Naive thymus-derived CD8-positive, alpha-beta T cell (primary cell): ENCODE measurements at regions not wholly inside any gene's neighbourhood (a gene's known extent, or its start where the extent isn't known, plus 50 kb on each side); places are given as distances from the start of the nearest gene placed in this dataset.

Experiments
- ATAC-seq, 2 donors: fragments of 150-1000 bp; cut with Tn5 transposase in 1 of 2; sonication (Bioruptor Pico), chemical (Tn5 transposase) in 1 of 2; 1 replicate in 1 of 2; 2 replicates in 1 of 2; pipeline ENCODE4 v1.10.0; 2021; ENCODE audit warnings: mild to moderate bottlenecking in 2 of 2, moderate library complexity in 2 of 2
- POLR2A ChIA-PET: fragments of 350-600 bp; sonication (Branson Sonifier 250); formaldehyde crosslinking; loops from one replicate; lab custom pipeline; 2021; ENCODE audit warnings: antibody characterized with exemption; lab: Charles Lee
- DNase-seq, 10 donors: peaks; one replicate each; pipeline versions ENCODE4 v3.0.0 to v3.0.0-alpha.2; 2020 to 2022
- H3K27ac Mint-ChIP-seq, 10 donors: one replicate each; pipeline ENCODE4 v1.8.0; 2020 to 2022; ENCODE audit warnings: mild to moderate bottlenecking in 10 of 10, mixed read lengths in 10 of 10, moderate library complexity in 4 of 10, inconsistent platforms in 1 of 10
- H3K27me3 Mint-ChIP-seq, 5 donors: one replicate each; pipeline ENCODE4 v1.8.0; 2021 to 2022; ENCODE audit warnings: mixed read lengths in 5 of 5
- H3K36me3 Mint-ChIP-seq, 3 donors: one replicate each; pipeline ENCODE4 v1.8.0; 2020 to 2022; ENCODE audit warnings: mixed read lengths in 3 of 3, mild to moderate bottlenecking in 2 of 3, inconsistent platforms in 1 of 3
- H3K4me1 Mint-ChIP-seq, 4 donors: one replicate each; pipeline ENCODE4 v1.8.0; 2021 to 2022; ENCODE audit warnings: mixed read lengths in 4 of 4
- H3K4me3 Mint-ChIP-seq, 10 donors: one replicate each; pipeline ENCODE4 v1.8.0; 2020 to 2022; ENCODE audit warnings: mild to moderate bottlenecking in 10 of 10, mixed read lengths in 10 of 10, moderate library complexity in 6 of 10, inconsistent platforms in 1 of 10
- H3K9me3 Mint-ChIP-seq, 9 donors: one replicate each; pipeline ENCODE4 v1.8.0; 2020 to 2022; ENCODE audit warnings: mixed read lengths in 9 of 9, mild to moderate bottlenecking in 3 of 9, inconsistent platforms in 1 of 9, moderate library complexity in 1 of 9

GRCh38 chr1:202067188-202067974 lies 55.3 kb upstream of the GPR37L1 start:
- H3K4me3 Mint-ChIP-seq = no peak overlapping the region
- ATAC-seq = no peak
- H3K9me3 Mint-ChIP-seq = no peaks in the 10 kb centered on the region
- H3K4me1 Mint-ChIP-seq = no peaks in the 10 kb centered on the region
- no peaks in the 10 kb centered on the region for H3K36me3 Mint-ChIP-seq
- H3K27me3 Mint-ChIP-seq = peaks cover 0 to 5% (median 0%) of the 10 kb centered on the region in 5 donors
- no peak for DNase-seq
- POLR2A ChIA-PET = no interaction called here
- H3K27ac Mint-ChIP-seq = no peak overlapping the region

DNA sequence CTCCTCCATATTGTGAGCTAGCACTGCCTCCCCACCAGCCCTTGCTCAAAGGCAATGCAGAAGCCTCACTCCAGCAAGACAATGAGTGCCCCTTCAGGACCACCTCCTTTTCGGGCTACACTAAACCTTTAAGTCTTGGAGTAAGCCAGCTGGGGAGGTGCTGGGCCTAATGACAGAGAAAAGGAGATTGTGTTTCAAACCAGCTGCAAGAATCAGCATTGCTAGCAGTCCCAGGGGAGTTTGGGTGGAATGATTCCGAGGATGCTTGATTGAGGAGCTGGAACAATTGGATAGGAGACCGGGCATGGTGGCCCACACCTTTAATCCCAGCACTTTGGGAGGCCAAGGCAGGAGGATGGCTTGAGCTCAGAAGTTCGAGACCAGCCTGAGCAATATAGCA lies 54.1 kb upstream of the GPR37L1 start:
- DNase-seq = no peak
- no peak for ATAC-seq
- Mint-ChIP-seq H3K4me3 (no peak overlapping the region), H3K4me1 (no peaks in the 10 kb centered on the region), H3K27me3 (peaks cover 0 to 1% (median 0%) of the 10 kb centered on the region in 5 donors), H3K9me3 (no peaks in the 10 kb centered on the region), H3K36me3 (no peaks in the 10 kb centered on the region), H3K27ac (no peak overlapping the region)
- POLR2A ChIA-PET = no interaction called here

GRCh38 chr1:202069662-202070061 lies 53.1 kb upstream of the GPR37L1 start:
- H3K4me1 Mint-ChIP-seq = no peaks in the 10 kb centered on the region
- H3K9me3 Mint-ChIP-seq = no peaks in the 10 kb centered on the region
- H3K27me3 Mint-ChIP-seq = no peaks in the 10 kb centered on the region
- H3K36me3 Mint-ChIP-seq = no peaks in the 10 kb centered on the region
- DNase-seq (no peak), ATAC-seq (no peak)
- POLR2A ChIA-PET = interaction anchor here (0.6 kb wide), 1 partner anchor 10 kb away, joined by 3 read pairs; no protein-coding TSS in a partner anchor
- H3K27ac Mint-ChIP-seq = no peak overlapping the region
- no peak overlapping the region for H3K4me3 Mint-ChIP-seq

- ATAC-seq (no peak), DNase-seq (no peak)
- H3K27me3 Mint-ChIP-seq = no peaks in the 10 kb centered on the region
- H3K27ac Mint-ChIP-seq = no peak overlapping the region
- H3K4me3 Mint-ChIP-seq = no peak overlapping the region
- POLR2A ChIA-PET = no interaction called here
- no peaks in the 10 kb centered on the region for H3K36me3 Mint-ChIP-seq
- H3K9me3 Mint-ChIP-seq = no peaks in the 10 kb centered on the region
- H3K4me1 Mint-ChIP-seq = no peaks in the 10 kb centered on the region
These were observed 50.4 kb upstream of the GPR37L1 start for GRCh38 chr1:202072211-202072765.
